ENCODE measurements at regions not wholly inside any gene's neighbourhood (a gene's known extent, or its start where the extent isn't known, plus 50 kb on each side); places are given as distances from the start of the nearest gene placed in this dataset.

- Histone ChIP-seq H3K27me3 (ENCODE audit: control insufficient read depth, insufficient read depth, low read length) (no peaks in the 10 kb centered on the region), H3K4me3 (ENCODE audit: low read depth, low read length) (no peak overlapping the region), H3K4me1 (ENCODE audit: control insufficient read depth, insufficient read depth, low read length) (no peaks in the 10 kb centered on the region)
Measured at GRCh38 chr6:87875781-87876180, 171.9 kb upstream of the SPACA1 start.

GRCh38 chr6:87873556-87873955, 171.5 kb upstream of the AKIRIN2 start:
- Histone ChIP-seq H3K4me3 (ENCODE audit: low read depth, low read length) (no peak overlapping the region), H3K9ac (ENCODE audit: low read depth, low read length) (no peak overlapping the region), H3K4me1 (ENCODE audit: control insufficient read depth, insufficient read depth, low read length) (no peaks in the 10 kb centered on the region), H3K36me3 (ENCODE audit: control insufficient read depth, insufficient read depth, low read length) (no peaks in the 10 kb centered on the region), H3K9me3 (ENCODE audit: control insufficient read depth, insufficient read depth, low read length) (no peaks in the 10 kb centered on the region), H3K27me3 (ENCODE audit: control insufficient read depth, insufficient read depth, low read length) (no peaks in the 10 kb centered on the region)

More at GRCh38 chr6:87875781-87876180, 171.9 kb upstream of the SPACA1 start:
- Histone ChIP-seq H3K9ac (ENCODE audit: low read depth, low read length) (no peak overlapping the region), H3K36me3 (ENCODE audit: control insufficient read depth, insufficient read depth, low read length) (no peaks in the 10 kb centered on the region), H3K9me3 (ENCODE audit: control insufficient read depth, insufficient read depth, low read length) (no peaks in the 10 kb centered on the region)

DNA sequence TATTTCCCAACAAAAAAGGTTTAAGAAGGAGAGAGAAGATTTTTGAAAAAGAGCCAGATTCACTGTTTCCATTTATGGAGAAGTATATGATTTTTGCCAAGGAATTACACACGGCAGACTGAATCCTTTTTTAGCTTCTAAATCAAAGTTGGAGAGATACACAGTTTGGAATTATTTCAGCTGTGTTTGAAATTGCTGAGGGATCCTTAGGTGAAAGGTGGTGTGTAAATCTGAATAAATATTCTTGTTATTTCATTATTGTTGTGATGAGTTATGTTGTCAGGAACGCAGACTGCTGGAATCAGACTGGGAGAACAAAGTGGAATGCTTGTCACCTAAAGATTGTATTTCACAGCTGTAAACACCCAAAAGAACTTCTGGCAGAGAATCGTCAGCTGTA, 168.5 kb upstream of the AKIRIN2 start:
- no peaks in the 10 kb centered on the region for H3K4me1 ChIP-seq (ENCODE audit: control insufficient read depth, insufficient read depth, low read length)

DNA sequence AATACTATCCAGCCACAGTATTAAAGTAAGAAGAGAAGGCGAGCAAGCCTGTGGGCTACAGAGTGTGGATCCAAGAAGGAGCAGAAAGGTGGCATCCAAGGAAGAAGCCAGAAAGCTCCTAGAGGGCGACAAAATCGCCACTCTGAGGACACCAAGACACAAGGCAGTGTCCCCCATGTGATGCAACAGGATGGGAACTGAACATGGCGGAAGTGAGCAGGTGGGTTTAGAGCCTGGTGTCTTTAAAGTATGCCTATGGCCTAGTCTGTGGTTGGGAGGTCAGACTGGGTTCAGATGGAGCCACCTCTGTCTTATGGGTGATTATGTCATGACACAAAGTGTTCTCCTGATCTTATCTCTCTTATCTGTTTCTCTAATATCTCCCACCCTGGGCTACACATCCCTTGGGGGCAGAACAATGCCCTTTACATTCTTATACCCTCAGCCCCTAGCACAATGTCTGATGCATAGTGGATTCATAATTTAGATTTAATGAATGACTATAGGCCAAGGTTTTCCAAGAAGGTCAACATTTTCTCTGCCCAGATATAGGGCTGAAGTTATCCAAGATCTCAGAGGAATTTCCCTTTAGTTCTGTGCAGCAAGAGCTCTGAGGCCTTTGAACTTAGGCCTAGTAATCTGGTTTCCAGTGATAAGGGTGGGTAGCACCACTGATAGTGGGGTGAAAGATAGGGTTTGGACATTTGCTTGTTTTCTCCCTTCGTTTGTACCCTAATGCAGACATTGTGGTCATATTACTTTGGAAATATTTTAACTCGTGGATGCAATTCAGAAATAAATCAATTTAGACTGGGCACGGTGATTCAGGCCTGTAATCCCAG, 167.3 kb upstream of the AKIRIN2 start:
- Histone ChIP-seq H3K36me3 (ENCODE audit: control insufficient read depth, insufficient read depth, low read length) (no peaks in the 10 kb centered on the region), H3K4me1 (ENCODE audit: control insufficient read depth, insufficient read depth, low read length) (no peaks in the 10 kb centered on the region), H3K27me3 (ENCODE audit: control insufficient read depth, insufficient read depth, low read length) (no peaks in the 10 kb centered on the region), H3K9ac (ENCODE audit: low read depth, low read length) (no peak overlapping the region), H3K9me3 (ENCODE audit: control insufficient read depth, insufficient read depth, low read length) (no peaks in the 10 kb centered on the region), H3K4me3 (ENCODE audit: low read depth, low read length) (no peak overlapping the region)

More for the DNA sequence above, 168.5 kb upstream of the AKIRIN2 start:
- H3K9ac ChIP-seq (ENCODE audit: low read depth, low read length) = no peak overlapping the region
- H3K27me3 ChIP-seq (ENCODE audit: control insufficient read depth, insufficient read depth, low read length) = no peaks in the 10 kb centered on the region
- no peak overlapping the region for H3K4me3 ChIP-seq (ENCODE audit: low read depth, low read length)
- H3K9me3 ChIP-seq (ENCODE audit: control insufficient read depth, insufficient read depth, low read length) = no peaks in the 10 kb centered on the region
- no peaks in the 10 kb centered on the region for H3K36me3 ChIP-seq (ENCODE audit: control insufficient read depth, insufficient read depth, low read length)

DNA sequence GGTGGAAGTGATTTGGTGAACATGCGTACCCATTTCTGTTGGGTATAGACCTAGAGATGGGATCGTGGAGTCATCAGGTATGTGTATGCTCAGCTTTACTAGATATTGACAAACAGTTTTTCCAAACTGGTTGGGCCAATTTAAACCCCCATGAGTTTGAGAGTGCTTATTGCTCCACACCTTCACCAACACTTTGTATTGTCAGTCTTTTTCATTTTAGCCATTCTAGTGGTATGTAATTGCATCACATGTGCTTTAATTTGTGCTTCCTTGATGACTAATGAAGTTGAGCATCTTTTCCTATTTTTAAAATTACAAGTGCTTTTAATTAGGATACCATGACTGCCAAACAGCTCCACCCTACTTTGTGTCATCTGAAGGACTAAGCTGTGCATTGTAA, 158.9 kb upstream of the AKIRIN2 start:
- H3K27me3 ChIP-seq (ENCODE audit: control insufficient read depth, insufficient read depth, low read length) = no peaks in the 10 kb centered on the region
- H3K4me3 ChIP-seq (ENCODE audit: low read depth, low read length) = no peak overlapping the region
- H3K36me3 ChIP-seq (ENCODE audit: control insufficient read depth, insufficient read depth, low read length) = no peaks in the 10 kb centered on the region
- peaks cover 3% of the 10 kb centered on the region for H3K9me3 ChIP-seq (ENCODE audit: control insufficient read depth, insufficient read depth, low read length)
- H3K9ac ChIP-seq (ENCODE audit: low read depth, low read length) = no peak overlapping the region
- H3K4me1 ChIP-seq (ENCODE audit: control insufficient read depth, insufficient read depth, low read length) = no peaks in the 10 kb centered on the region

DNA sequence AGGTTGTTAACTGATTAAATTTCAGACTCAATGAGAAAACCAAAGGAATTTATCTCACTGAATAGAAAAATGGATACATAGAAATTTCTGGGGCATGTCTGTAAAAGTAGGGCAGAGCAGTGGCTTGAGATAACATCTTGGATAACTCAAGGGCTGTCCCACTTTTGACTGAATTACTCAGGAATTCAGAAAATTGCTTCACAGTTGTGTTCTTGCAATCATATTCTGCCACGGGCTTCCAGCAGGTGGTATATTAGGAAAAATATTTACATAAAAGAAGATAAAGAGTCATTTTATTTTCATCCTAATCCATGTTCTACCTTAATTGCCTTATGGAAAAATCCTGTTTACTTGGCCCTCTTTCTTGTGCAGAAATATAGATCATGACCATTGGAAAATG, 156.4 kb upstream of the AKIRIN2 start:
- peaks cover 3% of the 10 kb centered on the region for H3K9me3 ChIP-seq (ENCODE audit: control insufficient read depth, insufficient read depth, low read length)

DNA sequence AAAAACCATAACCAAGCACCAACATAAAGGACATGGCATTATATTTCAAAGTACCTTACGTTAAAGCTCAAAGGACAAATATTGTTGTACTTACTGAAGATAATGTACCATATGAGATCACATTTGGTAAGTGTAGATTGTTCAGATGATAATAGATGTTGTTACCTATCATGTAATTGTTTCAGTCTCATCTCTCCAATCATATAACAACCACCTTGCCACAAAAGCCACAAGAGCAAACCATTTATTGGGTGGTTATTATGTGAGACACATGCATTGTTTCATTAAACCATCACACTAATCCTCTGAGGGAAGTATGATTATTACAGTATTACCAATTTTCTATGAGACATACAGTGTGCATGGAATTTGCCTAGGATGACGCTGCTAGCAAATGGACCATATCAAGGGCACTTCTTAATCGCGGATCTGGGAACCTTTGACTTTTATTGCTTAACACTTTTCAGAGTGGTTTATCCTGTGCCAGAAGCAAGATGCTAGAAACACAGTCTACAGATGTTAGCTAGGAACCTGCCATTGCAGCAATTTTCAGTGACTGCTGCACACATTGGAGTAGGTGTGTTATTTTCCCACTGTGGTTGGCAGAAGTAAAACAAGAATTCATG, 149.8 kb upstream of the AKIRIN2 start:
- no peak overlapping the region for H3K4me3 ChIP-seq (ENCODE audit: low read depth, low read length)
- H3K9ac ChIP-seq (ENCODE audit: low read depth, low read length) = no peak overlapping the region
- no peaks in the 10 kb centered on the region for H3K27me3 ChIP-seq (ENCODE audit: control insufficient read depth, insufficient read depth, low read length)
- H3K36me3 ChIP-seq (ENCODE audit: control insufficient read depth, insufficient read depth, low read length) = no peaks in the 10 kb centered on the region
- no peaks in the 10 kb centered on the region for H3K9me3 ChIP-seq (ENCODE audit: control insufficient read depth, insufficient read depth, low read length)
- no peaks in the 10 kb centered on the region for H3K4me1 ChIP-seq (ENCODE audit: control insufficient read depth, insufficient read depth, low read length)

More for the DNA sequence above, 156.4 kb upstream of the AKIRIN2 start:
- H3K36me3 ChIP-seq (ENCODE audit: control insufficient read depth, insufficient read depth, low read length) = no peaks in the 10 kb centered on the region
- H3K4me1 ChIP-seq (ENCODE audit: control insufficient read depth, insufficient read depth, low read length) = no peaks in the 10 kb centered on the region
- no peak overlapping the region for H3K9ac ChIP-seq (ENCODE audit: low read depth, low read length)
- H3K27me3 ChIP-seq (ENCODE audit: control insufficient read depth, insufficient read depth, low read length) = no peaks in the 10 kb centered on the region
- no peak overlapping the region for H3K4me3 ChIP-seq (ENCODE audit: low read depth, low read length)

DNA sequence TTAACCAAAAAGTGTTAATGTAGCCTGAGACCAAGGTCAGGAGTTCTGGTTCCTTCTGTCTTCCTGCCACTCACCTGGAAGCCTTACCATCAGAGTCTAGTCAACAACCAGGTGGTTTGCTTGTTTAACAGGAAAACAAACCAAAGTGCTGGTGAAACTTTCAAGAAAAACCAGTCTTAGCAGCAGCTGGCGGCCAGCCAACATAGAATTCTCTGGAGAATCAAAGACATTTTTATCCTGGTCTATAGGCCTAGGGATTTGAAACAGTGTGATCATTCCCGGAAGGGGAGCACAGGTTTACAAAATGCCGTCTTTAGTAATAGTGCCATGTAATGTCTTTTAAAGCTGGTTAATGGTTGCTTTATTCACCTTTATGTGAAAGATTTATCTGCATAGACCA, 146.6 kb upstream of the AKIRIN2 start:
- Histone ChIP-seq H3K9ac (ENCODE audit: low read depth, low read length) (no peak overlapping the region), H3K27me3 (ENCODE audit: control insufficient read depth, insufficient read depth, low read length) (no peaks in the 10 kb centered on the region), H3K9me3 (ENCODE audit: control insufficient read depth, insufficient read depth, low read length) (no peaks in the 10 kb centered on the region), H3K4me3 (ENCODE audit: low read depth, low read length) (no peak overlapping the region), H3K36me3 (ENCODE audit: control insufficient read depth, insufficient read depth, low read length) (no peaks in the 10 kb centered on the region), H3K4me1 (ENCODE audit: control insufficient read depth, insufficient read depth, low read length) (no peaks in the 10 kb centered on the region)

DNA sequence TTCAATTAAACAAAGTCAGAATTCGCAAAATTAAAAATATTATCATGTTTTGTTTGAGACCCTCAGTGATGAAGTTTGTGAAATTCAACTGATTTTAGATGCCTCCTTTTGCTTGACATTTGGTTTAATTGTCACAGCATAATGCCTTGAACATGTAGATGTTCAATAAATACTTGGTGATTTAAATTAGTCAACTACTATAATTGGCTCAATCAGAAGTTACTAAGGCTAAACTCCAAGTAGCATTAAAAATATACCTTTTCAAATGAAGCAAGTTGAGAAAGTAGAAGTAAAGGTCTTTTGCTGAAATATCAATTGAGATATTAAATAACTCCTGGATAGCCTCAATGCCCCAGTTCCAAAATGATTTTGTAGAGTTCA, 145.8 kb upstream of the AKIRIN2 start:
- H3K9me3 ChIP-seq (ENCODE audit: control insufficient read depth, insufficient read depth, low read length) = no peaks in the 10 kb centered on the region
- no peak overlapping the region for H3K9ac ChIP-seq (ENCODE audit: low read depth, low read length)
- no peaks in the 10 kb centered on the region for H3K36me3 ChIP-seq (ENCODE audit: control insufficient read depth, insufficient read depth, low read length)
- H3K4me3 ChIP-seq (ENCODE audit: low read depth, low read length) = no peak overlapping the region
- no peaks in the 10 kb centered on the region for H3K27me3 ChIP-seq (ENCODE audit: control insufficient read depth, insufficient read depth, low read length)
- H3K4me1 ChIP-seq (ENCODE audit: control insufficient read depth, insufficient read depth, low read length) = no peaks in the 10 kb centered on the region

DNA sequence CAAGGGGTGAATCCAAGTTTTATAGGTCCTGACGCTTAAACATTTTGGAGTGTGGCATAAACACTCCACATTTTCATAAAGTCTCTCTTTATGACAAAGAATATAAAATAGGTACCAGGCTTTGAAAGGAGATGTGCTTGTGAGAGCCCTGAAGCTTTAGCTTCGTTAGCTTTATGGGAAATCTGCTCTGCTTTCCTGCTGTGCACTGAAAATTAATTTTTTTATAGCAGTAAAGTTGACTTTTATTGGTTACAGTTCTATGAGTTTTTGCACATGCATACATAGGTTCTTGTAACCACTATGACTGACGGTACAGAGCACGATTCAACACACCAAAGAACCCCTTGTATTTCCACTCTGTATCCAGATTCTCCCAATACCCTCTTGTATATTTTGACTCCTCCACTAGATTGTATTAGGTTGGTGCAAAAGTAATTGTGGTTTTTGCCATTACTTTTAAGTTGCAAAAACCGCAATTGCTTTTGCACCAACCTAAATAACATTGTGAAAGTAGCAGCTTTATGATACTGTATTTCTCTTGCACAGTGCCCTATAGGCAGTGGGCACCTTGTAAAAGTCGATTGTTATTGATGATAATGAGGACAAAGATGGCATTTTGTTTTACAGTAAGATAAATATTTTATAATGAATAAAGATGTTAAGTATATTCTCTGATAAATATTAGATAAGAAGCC, 145.2 kb upstream of the AKIRIN2 start:
- Histone ChIP-seq H3K9ac (ENCODE audit: low read depth, low read length) (no peak overlapping the region), H3K4me1 (ENCODE audit: control insufficient read depth, insufficient read depth, low read length) (no peaks in the 10 kb centered on the region), H3K27me3 (ENCODE audit: control insufficient read depth, insufficient read depth, low read length) (no peaks in the 10 kb centered on the region), H3K9me3 (ENCODE audit: control insufficient read depth, insufficient read depth, low read length) (no peaks in the 10 kb centered on the region), H3K36me3 (ENCODE audit: control insufficient read depth, insufficient read depth, low read length) (no peaks in the 10 kb centered on the region), H3K4me3 (ENCODE audit: low read depth, low read length) (no peak overlapping the region)

DNA sequence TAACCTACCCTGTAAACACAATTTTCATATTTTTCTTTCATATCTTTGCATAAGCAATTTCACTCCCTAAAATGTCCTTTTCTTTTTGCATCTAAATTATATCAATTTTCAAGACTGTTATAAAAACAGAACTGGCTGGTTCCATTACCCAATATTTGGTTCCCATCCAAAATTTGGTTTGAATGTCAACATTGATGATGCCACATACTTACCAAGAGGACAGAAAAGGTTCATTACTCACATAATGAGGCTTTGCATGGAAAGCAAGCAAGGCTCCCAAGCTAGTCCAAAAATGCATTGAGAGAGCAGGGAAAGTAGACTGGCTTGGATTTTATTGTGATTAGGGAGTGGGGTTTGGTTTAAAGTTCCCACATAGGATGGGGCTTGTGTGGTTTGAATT, 144.4 kb upstream of the AKIRIN2 start:
- no peaks in the 10 kb centered on the region for H3K9me3 ChIP-seq (ENCODE audit: control insufficient read depth, insufficient read depth, low read length)
- H3K9ac ChIP-seq (ENCODE audit: low read depth, low read length) = no peak overlapping the region
- H3K36me3 ChIP-seq (ENCODE audit: control insufficient read depth, insufficient read depth, low read length) = no peaks in the 10 kb centered on the region
- no peak overlapping the region for H3K4me3 ChIP-seq (ENCODE audit: low read depth, low read length)
- no peaks in the 10 kb centered on the region for H3K4me1 ChIP-seq (ENCODE audit: control insufficient read depth, insufficient read depth, low read length)
- no peaks in the 10 kb centered on the region for H3K27me3 ChIP-seq (ENCODE audit: control insufficient read depth, insufficient read depth, low read length)

DNA sequence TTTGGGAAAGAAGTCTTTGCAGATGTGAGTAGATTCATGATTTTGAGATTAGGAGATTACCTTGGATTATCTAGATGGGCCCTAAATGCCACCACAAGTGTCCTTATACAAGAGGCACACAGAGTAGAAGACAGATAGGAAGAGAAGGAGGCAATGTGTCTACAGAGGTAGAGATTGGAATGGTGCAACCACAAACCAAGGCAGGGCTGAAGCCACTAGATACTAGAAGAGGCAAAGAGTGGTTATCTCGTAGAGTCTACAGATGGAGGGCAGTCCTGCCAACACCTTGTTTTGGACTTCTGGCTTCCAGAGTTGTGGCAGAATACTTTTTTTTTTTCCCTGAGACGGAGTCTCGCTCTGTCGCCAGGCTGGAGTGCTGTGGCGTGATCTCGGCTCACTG, 138.3 kb upstream of the AKIRIN2 start:
- no peak overlapping the region for H3K9ac ChIP-seq (ENCODE audit: low read depth, low read length)
- H3K36me3 ChIP-seq (ENCODE audit: control insufficient read depth, insufficient read depth, low read length) = no peaks in the 10 kb centered on the region
- H3K27me3 ChIP-seq (ENCODE audit: control insufficient read depth, insufficient read depth, low read length) = no peaks in the 10 kb centered on the region
- H3K4me3 ChIP-seq (ENCODE audit: low read depth, low read length) = no peak overlapping the region
- no peaks in the 10 kb centered on the region for H3K4me1 ChIP-seq (ENCODE audit: control insufficient read depth, insufficient read depth, low read length)
- no peaks in the 10 kb centered on the region for H3K9me3 ChIP-seq (ENCODE audit: control insufficient read depth, insufficient read depth, low read length)

Data from iPS-15b (cell line).